HEK293 (cell line): ENCODE measurements at regions not wholly inside any gene's neighbourhood (a gene's known extent, or its start where the extent isn't known, plus 50 kb on each side); places are given as distances from the start of the nearest gene placed in this dataset.

ENCODE experiments used
- CTCF ChIA-PET: fragments of 350-600 bp; formaldehyde crosslinking; extraction: SDS; loops from one replicate; lab custom pipeline; 2021; ENCODE audit warnings: antibody characterized with exemption; lab: Yijun Ruan, JAX
- POLR2A ChIA-PET: fragments of 300-600 bp; formaldehyde crosslinking; extraction: SDS; loops from one replicate; lab custom pipeline; 2020; ENCODE audit warnings: antibody characterized with exemption, inconsistent platforms; lab: Yijun Ruan, JAX
- H3K27ac ChIP-seq: fragments of 200-500 bp; sonication (Bioruptor generic); 2 replicates; pipeline ENCODE4 v1.5.1; 2014; ENCODE audit warnings: low read depth, low read length, control low read depth, inconsistent platforms; ENCODE audit errors: extremely low read depth
- H3K36me3 ChIP-seq, 2 experiments: fragments of 200-500 bp in 1 of 2; sonication (Bioruptor generic) in 1 of 2; 1 replicate in 1 of 2; 2 replicates in 1 of 2; pipeline ENCODE4 v1.5.1; 2014 to 2017; ENCODE audit warnings: inconsistent platforms in 2 of 2, low read length in 2 of 2; ENCODE audit not compliant: control insufficient read depth in 2 of 2, insufficient read depth in 1 of 2
- H3K4me1 ChIP-seq: fragments of 200-500 bp; sonication (Bioruptor generic); 2 replicates; pipeline ENCODE4 v1.5.1; 2014; ENCODE audit warnings: mild to moderate bottlenecking, low read length, inconsistent platforms; ENCODE audit not compliant: control insufficient read depth, insufficient read depth
- H3K4me3 ChIP-seq: 2 replicates; pipeline ENCODE4 v1.5.1; 2011; ENCODE audit warnings: low read depth, mild to moderate bottlenecking, control low read depth, low read length, moderate library complexity
- H3K9me3 ChIP-seq: fragments of 200-500 bp; sonication (Bioruptor generic); 2 replicates; pipeline ENCODE4 v1.5.1; 2014; ENCODE audit warnings: low read depth, low read length, inconsistent platforms; ENCODE audit not compliant: control insufficient read depth, insufficient read depth
- CTCF ChIP-seq: fragments of 450-650 bp; formaldehyde crosslinking; IDR thresholded peaks from 2 replicates; pipeline ENCODE4 v1.5.1; 2016; ENCODE audit warnings: missing biosample characterization, missing genetic modification characterization
- FEZF1 ChIP-seq: fragments of 450-650 bp; formaldehyde crosslinking; IDR thresholded peaks from 2 replicates; pipeline ENCODE4 v1.5.1; 2016; ENCODE audit warnings: missing biosample characterization, missing genetic modification characterization
- IKZF3 ChIP-seq: fragments of 450-650 bp; IDR thresholded peaks from 2 replicates; pipeline ENCODE4 v1.5.0; 2018; ENCODE audit warnings: missing biosample characterization, mild to moderate bottlenecking, missing genetic modification characterization, moderate library complexity
- MZF1 ChIP-seq: fragments of 450-650 bp; formaldehyde crosslinking; IDR thresholded peaks from 2 replicates; pipeline ENCODE4 v1.5.1; 2017; ENCODE audit warnings: missing biosample characterization, missing genetic modification characterization, borderline replicate concordance
- PRDM6 ChIP-seq: fragments of 450-650 bp; formaldehyde crosslinking; IDR thresholded peaks from 2 replicates; pipeline ENCODE4 v1.5.1; 2017; ENCODE audit warnings: missing biosample characterization, missing genetic modification characterization
- RBAK ChIP-seq: fragments of 450-650 bp; formaldehyde crosslinking; IDR thresholded peaks from 2 replicates; pipeline ENCODE4 v1.5.1; 2016; ENCODE audit warnings: missing biosample characterization, missing genetic modification characterization
- SCRT2 ChIP-seq: fragments of 450-650 bp; formaldehyde crosslinking; IDR thresholded peaks from 2 replicates; pipeline ENCODE4 v1.5.1; 2016; ENCODE audit warnings: missing biosample characterization, missing genetic modification characterization
- TCF7L2 ChIP-seq: IDR thresholded peaks from 2 replicates; pipeline ENCODE4 v1.6.1; 2011; ENCODE audit warnings: low read depth, mild to moderate bottlenecking, inconsistent platforms, low read length, moderate library complexity, borderline replicate concordance
- YY1 ChIP-seq: fragments of 450-650 bp; formaldehyde crosslinking; IDR thresholded peaks from 2 replicates; pipeline ENCODE4 v1.5.1; 2018; ENCODE audit warnings: missing biosample characterization, missing genetic modification characterization
- ZBTB10 ChIP-seq: fragments of 450-650 bp; formaldehyde crosslinking; IDR thresholded peaks from 2 replicates; pipeline ENCODE4 v1.5.1; 2016; ENCODE audit warnings: missing biosample characterization, missing genetic modification characterization
- ZBTB8A ChIP-seq: fragments of 450-650 bp; formaldehyde crosslinking; IDR thresholded peaks from 2 replicates; pipeline ENCODE4 v1.5.1; 2016; ENCODE audit warnings: missing biosample characterization, missing genetic modification characterization
- ZIC2 ChIP-seq: fragments of 450-650 bp; formaldehyde crosslinking; IDR thresholded peaks from 2 replicates; pipeline ENCODE4 v1.5.1; 2016; ENCODE audit warnings: missing biosample characterization, missing genetic modification characterization
- ZNF292 ChIP-seq: fragments of 450-650 bp; formaldehyde crosslinking; IDR thresholded peaks from 2 replicates; pipeline ENCODE4 v1.5.1; 2016; ENCODE audit warnings: low read depth, missing biosample characterization, missing genetic modification characterization, borderline replicate concordance
- ZNF341 ChIP-seq: fragments of 450-650 bp; formaldehyde crosslinking; IDR thresholded peaks from 2 replicates; pipeline ENCODE4; 2016; ENCODE audit warnings: low read depth, missing biosample characterization, missing genetic modification characterization
- ZNF555 ChIP-seq: fragments of 450-650 bp; formaldehyde crosslinking; conservative IDR thresholded peaks from 2 replicates; pipeline ENCODE4 v1.5.1; 2017; ENCODE audit warnings: missing biosample characterization, mild to moderate bottlenecking, missing genetic modification characterization, inconsistent platforms
- ZNF558 ChIP-seq: fragments of 450-650 bp; formaldehyde crosslinking; IDR thresholded peaks from 2 replicates; pipeline ENCODE4 v1.5.1; 2016; ENCODE audit warnings: missing biosample characterization, missing genetic modification characterization
- ZNF600 ChIP-seq: fragments of 450-650 bp; formaldehyde crosslinking; IDR thresholded peaks from 2 replicates; pipeline ENCODE4 v1.5.1; 2016; ENCODE audit warnings: missing biosample characterization, missing genetic modification characterization
- ZNF610 ChIP-seq: fragments of 450-650 bp; formaldehyde crosslinking; IDR thresholded peaks from 2 replicates; pipeline ENCODE4 v1.5.1; 2016; ENCODE audit warnings: missing biosample characterization, missing genetic modification characterization, borderline replicate concordance
- ZNF629 ChIP-seq: fragments of 450-650 bp; formaldehyde crosslinking; IDR thresholded peaks from 2 replicates; pipeline ENCODE4 v1.5.1; 2017; ENCODE audit warnings: missing biosample characterization, missing genetic modification characterization
- ZNF777 ChIP-seq: fragments of 450-650 bp; formaldehyde crosslinking; IDR thresholded peaks from 2 replicates; pipeline ENCODE4 v1.5.1; 2017; ENCODE audit warnings: missing biosample characterization, missing genetic modification characterization, borderline replicate concordance
- TF ChIP-seq, protein P1 (sequence below): fragments of 450-650 bp; IDR thresholded peaks from 2 replicates; pipeline ENCODE4 v1.5.1; 2018; ENCODE audit warnings: missing biosample characterization, missing genetic modification characterization
- TF ChIP-seq, protein P2 (sequence below): fragments of 450-650 bp; formaldehyde crosslinking; IDR thresholded peaks from 2 replicates; pipeline ENCODE4 v1.5.1; 2016; ENCODE audit warnings: missing biosample characterization, missing genetic modification characterization

DNA sequence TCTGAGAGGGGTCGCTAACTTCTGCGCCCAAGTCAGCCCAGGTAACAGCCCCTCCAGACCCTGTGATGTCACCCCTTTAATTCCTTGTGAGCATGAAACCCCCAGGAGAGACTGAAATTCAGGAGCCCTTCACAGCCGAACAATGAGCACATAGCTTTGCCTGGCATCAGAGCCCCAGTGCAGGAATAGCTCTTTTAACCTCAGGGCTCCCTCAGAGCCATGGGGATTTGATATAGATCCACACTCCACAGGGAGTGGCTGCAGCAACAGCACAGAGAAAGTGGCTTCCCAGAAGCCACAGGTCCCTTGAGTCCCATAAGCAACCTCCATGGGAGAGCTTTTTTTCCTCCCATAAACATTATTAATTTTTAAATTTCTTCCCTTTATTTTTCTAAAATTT, 150.0 kb upstream of the MARCKS start:
- Histone ChIP-seq H3K27ac (no peak overlapping the region), H3K36me3 (no peaks in the 10 kb centered on the region), H3K9me3 (no peaks in the 10 kb centered on the region), H3K4me1 (0 out of 2 replicates have a peak, but pooled peaks cover 2% of the 10 kb centered on the region), H3K4me3 (no peak overlapping the region)
- ChIA-PET CTCF (interaction anchor here (0.6 to 1.6 kb wide), 4 partner anchors 152 to 1258 kb away, joined by 3 to 5 read pairs (median 4); no protein-coding TSS in a partner anchor), POLR2A (interaction anchor here (0.7 kb wide), 1 partner anchor 126 kb away, joined by 7 read pairs; no protein-coding TSS in a partner anchor)
- no peak for TF ChIP-seq FEZF1 (tag by site-specific recombination)
- peak; percentile 54; the same call in 1 of the 2 replicates for TF ChIP-seq SCRT2 (tag by site-specific recombination)
- no peak for TF ChIP-seq TCF7L2
- peak; percentile 31; the same call in 1 of the 2 replicates for TF ChIP-seq ZIC2 (tag by site-specific recombination)
- no peak for TF ChIP-seq CTCF (tag by site-specific recombination)
- TF ChIP-seq MZF1 (tag by site-specific recombination) = 0 out of 2 replicates have a peak, but pooled peaks have one; percentile 48
- peak; percentile 25; the same call in 1 of the 2 replicates for TF ChIP-seq PRDM6 (tag by site-specific recombination)
- TF ChIP-seq ZNF341 (tag by site-specific recombination) = peak; percentile 45

GRCh38 chr6:113709936-113710509, 147.1 kb upstream of the MARCKS start:
- TF ChIP-seq ZNF292 (tag by site-specific recombination) = no peak
- TF ChIP-seq RBAK (tag by site-specific recombination) = no peak
- no peak for TF ChIP-seq ZNF777
- no peak for TF ChIP-seq ZBTB10 (tag by site-specific recombination)
- no peak for TF ChIP-seq IKZF3 (tag by site-specific recombination)
- no peak for TF ChIP-seq ZNF555
- TF ChIP-seq ZBTB8A (tag by site-specific recombination) = no peak
- TF ChIP-seq, protein P1, sequence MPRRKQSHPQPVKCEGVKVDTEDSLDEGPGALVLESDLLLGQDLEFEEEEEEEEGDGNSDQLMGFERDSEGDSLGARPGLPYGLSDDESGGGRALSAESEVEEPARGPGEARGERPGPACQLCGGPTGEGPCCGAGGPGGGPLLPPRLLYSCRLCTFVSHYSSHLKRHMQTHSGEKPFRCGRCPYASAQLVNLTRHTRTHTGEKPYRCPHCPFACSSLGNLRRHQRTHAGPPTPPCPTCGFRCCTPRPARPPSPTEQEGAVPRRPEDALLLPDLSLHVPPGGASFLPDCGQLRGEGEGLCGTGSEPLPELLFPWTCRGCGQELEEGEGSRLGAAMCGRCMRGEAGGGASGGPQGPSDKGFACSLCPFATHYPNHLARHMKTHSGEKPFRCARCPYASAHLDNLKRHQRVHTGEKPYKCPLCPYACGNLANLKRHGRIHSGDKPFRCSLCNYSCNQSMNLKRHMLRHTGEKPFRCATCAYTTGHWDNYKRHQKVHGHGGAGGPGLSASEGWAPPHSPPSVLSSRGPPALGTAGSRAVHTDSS (tag by site-specific recombination) = no peak
- TF ChIP-seq, protein P2, sequence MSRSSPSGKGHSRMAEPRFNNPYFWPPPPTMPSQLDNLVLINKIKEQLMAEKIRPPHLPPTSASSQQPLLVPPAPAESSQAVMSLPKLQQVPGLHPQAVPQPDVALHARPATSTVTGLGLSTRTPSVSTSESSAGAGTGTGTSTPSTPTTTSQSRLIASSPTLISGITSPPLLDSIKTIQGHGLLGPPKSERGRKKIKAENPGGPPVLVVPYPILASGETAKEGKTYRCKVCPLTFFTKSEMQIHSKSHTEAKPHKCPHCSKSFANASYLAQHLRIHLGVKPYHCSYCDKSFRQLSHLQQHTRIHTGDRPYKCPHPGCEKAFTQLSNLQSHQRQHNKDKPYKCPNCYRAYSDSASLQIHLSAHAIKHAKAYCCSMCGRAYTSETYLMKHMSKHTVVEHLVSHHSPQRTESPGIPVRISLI = no peak
- no peak for TF ChIP-seq ZNF610 (tag by site-specific recombination)
- TF ChIP-seq YY1 (tag by site-specific recombination) = no peak
- no peak for TF ChIP-seq ZNF629 (tag by site-specific recombination)
- TF ChIP-seq ZNF600 (tag by site-specific recombination) = no peak
- TF ChIP-seq ZNF558 (tag by site-specific recombination) = no peak
- TF ChIP-seq, all 188 proteins: peak for 0
- no peaks in the 10 kb centered on the region for H3K9me3 ChIP-seq
- CTCF ChIA-PET = interaction anchor here (0.7 kb wide), 1 partner anchor 358 kb away, joined by 3 read pairs; no protein-coding TSS in a partner anchor
- POLR2A ChIA-PET = no interaction called here
- no peak overlapping the region for H3K27ac ChIP-seq
- no peak overlapping the region for H3K4me3 ChIP-seq
- H3K4me1 ChIP-seq = 0 out of 2 replicates have a peak, but pooled peaks cover 2% of the 10 kb centered on the region
- no peaks in the 10 kb centered on the region; a peak in 1 of 3 replicates for H3K36me3 ChIP-seq
